ENCODE measurements at regions not wholly inside any gene's neighbourhood (a gene's known extent, or its start where the extent isn't known, plus 50 kb on each side); places are given as distances from the start of the nearest gene placed in this dataset.

DNA sequence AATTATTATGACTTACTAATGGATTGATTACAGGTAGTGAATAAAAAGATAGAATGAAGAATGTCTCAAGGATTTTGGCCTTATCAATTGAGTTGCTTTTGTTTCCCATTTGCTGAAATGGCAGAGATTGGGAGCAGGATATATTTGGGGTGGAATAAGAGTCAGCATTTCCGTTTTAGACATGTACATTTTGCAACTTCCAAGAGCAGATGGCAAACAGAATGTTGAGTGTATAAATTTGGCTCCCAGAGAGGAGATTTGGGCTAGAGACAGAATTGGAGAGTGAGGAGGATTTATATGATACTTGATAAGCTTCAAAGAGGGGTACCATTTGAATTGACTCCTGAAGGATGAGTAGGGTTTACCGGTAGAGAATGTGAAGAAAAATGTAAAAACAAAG, 437.9 kb upstream of the PAPPA start:
- POLR2A ChIA-PET, result no interaction called here
- no peak for DNase-seq (ENCODE audit: extremely low spot score)
- CTCF ChIA-PET, result no interaction called here
- TF ChIP-seq BHLHE40 (IDR thresholded peaks at IDR 0.05; ENCODE audit: borderline replicate concordance) (no peak), LEF1 (IDR thresholded peaks at IDR 0.05; ENCODE audit: borderline replicate concordance) (no peak), FOXA1 (IDR thresholded peaks at IDR 0.05) (no peak), L3MBTL2 (conservative IDR thresholded peaks at IDR 0.05) (no peak), FOXK2 (IDR thresholded peaks at IDR 0.05) (no peak)
- TF ChIP-seq, protein P1, sequence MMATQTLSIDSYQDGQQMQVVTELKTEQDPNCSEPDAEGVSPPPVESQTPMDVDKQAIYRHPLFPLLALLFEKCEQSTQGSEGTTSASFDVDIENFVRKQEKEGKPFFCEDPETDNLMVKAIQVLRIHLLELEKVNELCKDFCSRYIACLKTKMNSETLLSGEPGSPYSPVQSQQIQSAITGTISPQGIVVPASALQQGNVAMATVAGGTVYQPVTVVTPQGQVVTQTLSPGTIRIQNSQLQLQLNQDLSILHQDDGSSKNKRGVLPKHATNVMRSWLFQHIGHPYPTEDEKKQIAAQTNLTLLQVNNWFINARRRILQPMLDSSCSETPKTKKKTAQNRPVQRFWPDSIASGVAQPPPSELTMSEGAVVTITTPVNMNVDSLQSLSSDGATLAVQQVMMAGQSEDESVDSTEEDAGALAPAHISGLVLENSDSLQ (IDR thresholded peaks at IDR 0.05), result no peak

DNA sequence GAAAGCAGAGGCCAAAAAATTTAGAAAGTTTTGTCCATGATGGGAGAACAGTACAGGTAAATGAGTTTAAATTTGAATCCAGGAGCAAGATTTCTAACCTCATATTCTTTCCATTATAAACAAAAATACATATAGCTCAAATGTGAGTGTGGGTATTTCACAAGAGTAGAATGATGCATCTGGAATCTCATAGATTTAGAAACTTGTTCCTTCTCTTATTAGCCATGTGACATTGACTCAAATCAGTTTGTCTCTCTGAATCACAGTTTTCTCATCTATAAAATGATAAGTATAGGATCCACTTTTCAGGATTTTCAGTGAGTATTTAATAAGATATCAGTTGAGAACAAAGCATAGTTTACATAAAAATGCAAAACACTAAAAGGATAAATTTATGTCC, 436.3 kb upstream of the PAPPA start:
- ChIA-PET CTCF (no interaction called here), POLR2A (no interaction called here)
- DNase-seq (ENCODE audit: extremely low spot score), result no peak
- TF ChIP-seq ZNF384 (IDR thresholded peaks at IDR 0.05) (no peak), L3MBTL2 (conservative IDR thresholded peaks at IDR 0.05) (no peak), FOXA1 (IDR thresholded peaks at IDR 0.05) (no peak), FOXM1 (IDR thresholded peaks at IDR 0.05; ENCODE audit: borderline replicate concordance) (no peak), ARNT (IDR thresholded peaks at IDR 0.05) (no peak), SUZ12 (IDR thresholded peaks at IDR 0.05) (no peak), HDGF (IDR thresholded peaks at IDR 0.05; ENCODE audit: borderline replicate concordance) (no peak), NFRKB (IDR thresholded peaks at IDR 0.05) (no peak), FOXK2 (IDR thresholded peaks at IDR 0.05) (no peak), CTBP1 (IDR thresholded peaks at IDR 0.05; ENCODE audit: borderline replicate concordance) (no peak), ELF4 (IDR thresholded peaks at IDR 0.05) (no peak), TARDBP (IDR thresholded peaks at IDR 0.05) (no peak), SP1 (IDR thresholded peaks at IDR 0.05) (no peak), LEF1 (IDR thresholded peaks at IDR 0.05; ENCODE audit: borderline replicate concordance) (no peak)
- TF ChIP-seq, protein P1 (IDR thresholded peaks at IDR 0.05), result no peak

DNA sequence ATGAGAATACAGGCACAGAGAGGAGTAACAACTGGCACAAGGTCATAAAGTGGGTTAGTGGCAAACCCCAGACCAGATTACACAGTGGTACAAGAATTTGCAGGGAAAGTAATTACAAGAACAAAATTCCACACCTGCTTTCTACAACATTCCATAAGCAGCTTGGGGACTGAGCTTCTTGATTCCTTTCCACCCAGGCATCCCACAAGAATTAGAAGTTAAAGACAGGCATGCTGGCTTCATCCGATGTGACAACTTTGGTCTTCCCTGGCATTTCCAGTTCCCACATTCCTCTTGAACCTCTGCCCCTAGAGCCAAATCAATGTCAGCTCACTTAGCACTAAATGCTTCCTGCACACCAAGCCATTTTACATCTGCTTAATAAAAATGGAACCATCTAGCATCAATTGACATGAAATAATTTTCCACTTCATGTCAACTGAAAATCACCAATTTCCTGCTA, 435.8 kb upstream of the PAPPA start:
- ChIA-PET CTCF (no interaction called here), POLR2A (no interaction called here)
- DNase-seq (ENCODE audit: extremely low spot score), result no peak
- TF ChIP-seq HDGF (IDR thresholded peaks at IDR 0.05; ENCODE audit: borderline replicate concordance) (no peak), SP1 (IDR thresholded peaks at IDR 0.05) (no peak), ZNF384 (IDR thresholded peaks at IDR 0.05) (no peak), ELF4 (IDR thresholded peaks at IDR 0.05) (no peak), CTBP1 (IDR thresholded peaks at IDR 0.05; ENCODE audit: borderline replicate concordance) (no peak), BHLHE40 (IDR thresholded peaks at IDR 0.05; ENCODE audit: borderline replicate concordance) (no peak)
- TF ChIP-seq, protein P1 (IDR thresholded peaks at IDR 0.05), result no peak

GRCh38 chr9:115730396-115730795, 423.2 kb upstream of the PAPPA start:
- CTCF ChIA-PET, result interaction anchor here (0.6 kb wide), 1 partner anchor 32 kb away, joined by 3 read pairs; no protein-coding TSS in a partner anchor
- TF ChIP-seq FOXM1 (IDR thresholded peaks at IDR 0.05; ENCODE audit: borderline replicate concordance) (no peak), LEF1 (IDR thresholded peaks at IDR 0.05; ENCODE audit: borderline replicate concordance) (no peak), CTBP1 (IDR thresholded peaks at IDR 0.05; ENCODE audit: borderline replicate concordance) (no peak), BHLHE40 (IDR thresholded peaks at IDR 0.05; ENCODE audit: borderline replicate concordance) (no peak), L3MBTL2 (conservative IDR thresholded peaks at IDR 0.05) (no peak)
- DNase-seq (ENCODE audit: extremely low spot score), result no peak
- POLR2A ChIA-PET, result no interaction called here

DNA sequence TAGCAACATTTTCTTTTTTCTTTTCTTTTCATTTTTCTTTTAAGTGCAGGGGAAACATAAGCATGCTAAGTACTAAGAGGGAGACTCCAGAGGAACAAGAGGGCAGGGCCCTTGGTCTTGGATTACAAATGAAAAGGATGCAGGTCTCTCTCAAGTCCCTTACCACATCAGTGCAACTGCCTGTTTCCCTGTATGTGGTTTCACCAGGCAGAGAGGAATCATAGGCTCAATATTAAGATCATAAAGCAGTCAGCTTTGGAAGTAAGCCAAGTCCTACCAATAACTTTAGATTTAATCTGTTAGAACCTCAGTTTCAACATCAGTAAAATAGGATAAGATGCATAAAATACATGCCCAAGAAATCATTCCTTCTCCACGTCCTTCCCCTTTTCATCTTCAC, 422.7 kb upstream of the PAPPA start:
- no peak for TF ChIP-seq TARDBP (IDR thresholded peaks at IDR 0.05)
- TF ChIP-seq CTBP1 (IDR thresholded peaks at IDR 0.05; ENCODE audit: borderline replicate concordance), result no peak
- TF ChIP-seq ARNT (IDR thresholded peaks at IDR 0.05), result no peak
- no peak for TF ChIP-seq FOXK2 (IDR thresholded peaks at IDR 0.05)
- TF ChIP-seq, protein P1 (IDR thresholded peaks at IDR 0.05), result no peak
- no peak for TF ChIP-seq SUZ12 (IDR thresholded peaks at IDR 0.05)
- TF ChIP-seq LEF1 (IDR thresholded peaks at IDR 0.05; ENCODE audit: borderline replicate concordance), result no peak
- no peak for TF ChIP-seq ZNF384 (IDR thresholded peaks at IDR 0.05)
- TF ChIP-seq HDGF (IDR thresholded peaks at IDR 0.05; ENCODE audit: borderline replicate concordance), result no peak
- TF ChIP-seq ELF4 (IDR thresholded peaks at IDR 0.05), result no peak
- TF ChIP-seq BHLHE40 (IDR thresholded peaks at IDR 0.05; ENCODE audit: borderline replicate concordance), result no peak
- no peak for TF ChIP-seq NFRKB (IDR thresholded peaks at IDR 0.05)
- TF ChIP-seq FOXM1 (IDR thresholded peaks at IDR 0.05; ENCODE audit: borderline replicate concordance), result no peak
- no peak for TF ChIP-seq SP1 (IDR thresholded peaks at IDR 0.05)
- TF ChIP-seq L3MBTL2 (conservative IDR thresholded peaks at IDR 0.05), result no peak
- no peak for TF ChIP-seq FOXA1 (IDR thresholded peaks at IDR 0.05)
- no peak for DNase-seq (ENCODE audit: extremely low spot score)
- POLR2A ChIA-PET, result no interaction called here
- CTCF ChIA-PET, result interaction anchor here (0.6 kb wide), 1 partner anchor 31 kb away, joined by 3 read pairs; no protein-coding TSS in a partner anchor

DNA sequence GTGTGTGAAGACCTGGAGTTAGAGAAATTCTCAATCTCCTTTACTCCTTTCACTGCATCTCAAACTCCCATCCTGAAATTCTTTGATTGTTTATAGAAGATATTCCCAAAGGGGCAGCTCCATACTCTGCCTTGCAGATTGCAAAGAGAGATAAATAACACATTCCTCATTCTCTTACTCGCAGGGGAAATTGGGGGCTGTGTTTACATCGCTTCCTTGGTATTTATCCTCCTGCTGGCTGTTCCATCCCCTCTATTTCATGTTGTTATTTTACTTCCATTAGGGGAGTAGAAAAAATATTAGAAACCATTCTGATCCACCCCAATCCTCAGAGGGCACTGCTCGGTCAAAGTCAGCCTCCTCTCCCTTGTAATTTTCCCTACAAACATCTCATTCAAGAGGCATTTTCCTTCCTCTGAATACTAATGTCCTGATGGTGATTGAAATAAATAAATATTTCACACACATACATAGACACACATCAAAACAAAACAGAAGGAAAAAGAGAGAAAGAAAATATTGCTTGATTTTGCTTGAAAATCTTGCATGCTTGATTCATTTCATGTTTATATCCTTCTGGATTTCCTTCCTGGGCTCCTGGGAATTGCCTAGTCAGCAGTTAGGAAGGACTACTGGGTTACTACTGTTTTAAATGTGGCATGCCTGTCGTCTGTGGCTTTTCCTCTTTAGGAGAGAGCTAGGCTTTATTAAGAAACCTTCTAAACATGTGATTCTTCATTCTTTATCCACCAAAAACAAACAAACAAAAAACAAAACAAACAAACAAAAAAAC, 420.1 kb upstream of the PAPPA start:
- no peak for TF ChIP-seq ELF4 (IDR thresholded peaks at IDR 0.05)
- TF ChIP-seq TARDBP (IDR thresholded peaks at IDR 0.05), result no peak
- no peak for TF ChIP-seq SUZ12 (IDR thresholded peaks at IDR 0.05)
- POLR2A ChIA-PET, result no interaction called here
- no peak for DNase-seq (ENCODE audit: extremely low spot score)
- CTCF ChIA-PET, result no interaction called here

Measured in HEK293T (cell line).